ELR (cell line): ENCODE measurements at regions not wholly inside any gene's neighbourhood (a gene's known extent, or its start where the extent isn't known, plus 50 kb on each side); places are given as distances from the start of the nearest gene placed in this dataset.

Experiments used
- DNase-seq: peaks from one replicate; pipeline ENCODE4 v3.0.0-alpha.2; 2015; ENCODE audit warnings: low read depth

GRCh38 chr3:154549391-154549790 lies 119.4 kb upstream of the GPR149 start:
- no peak for DNase-seq

- no peak for DNase-seq
Observed at GRCh38 chr3:154548341-154548740, 118.4 kb upstream of the GPR149 start.

GRCh38 chr3:154542837-154543236 lies 112.8 kb upstream of the GPR149 start:
- DNase-seq: no peak

- DNase-seq: peak; percentile 55
Observed at GRCh38 chr3:154540950-154541604, 111.1 kb upstream of the GPR149 start.

GRCh38 chr3:154538566-154539360 lies 108.8 kb upstream of the GPR149 start:
- DNase-seq: no peak

GRCh38 chr3:154536751-154537150 lies 106.8 kb upstream of the GPR149 start:
- DNase-seq: no peak

- DNase-seq: no peak
Observed at GRCh38 chr3:154522036-154522602, 92.1 kb upstream of the GPR149 start.

GRCh38 chr3:154517404-154517803 lies 87.4 kb upstream of the GPR149 start:
- no peak for DNase-seq

- DNase-seq: no peak
Observed at GRCh38 chr3:154515921-154516320, 85.9 kb upstream of the GPR149 start.

- DNase-seq: no peak
Observed at GRCh38 chr3:154510780-154511179, 80.8 kb upstream of the GPR149 start.

GRCh38 chr3:154507727-154508126 lies 77.7 kb upstream of the GPR149 start:
- DNase-seq: no peak

- no peak for DNase-seq
Observed at GRCh38 chr3:154496978-154497377, 67.0 kb upstream of the GPR149 start.

GRCh38 chr3:154496540-154496939 lies 66.5 kb upstream of the GPR149 start:
- no peak for DNase-seq

GRCh38 chr3:154486949-154487348 lies 57.0 kb upstream of the GPR149 start:
- DNase-seq: no peak

- DNase-seq: no peak
Observed at GRCh38 chr3:154482507-154482906, 52.5 kb upstream of the GPR149 start.

GRCh38 chr3:154480033-154480432 lies 50.0 kb upstream of the GPR149 start:
- no peak for DNase-seq
